ENCODE measurements at regions not wholly inside any gene's neighbourhood (a gene's known extent, or its start where the extent isn't known, plus 50 kb on each side); places are given as distances from the start of the nearest gene placed in this dataset.
"Not testable (repeated sequence)": the region's sequence is repeated elsewhere in the genome, so short reads cannot be mapped to it uniquely, and the experiment has no call there.

DNA sequence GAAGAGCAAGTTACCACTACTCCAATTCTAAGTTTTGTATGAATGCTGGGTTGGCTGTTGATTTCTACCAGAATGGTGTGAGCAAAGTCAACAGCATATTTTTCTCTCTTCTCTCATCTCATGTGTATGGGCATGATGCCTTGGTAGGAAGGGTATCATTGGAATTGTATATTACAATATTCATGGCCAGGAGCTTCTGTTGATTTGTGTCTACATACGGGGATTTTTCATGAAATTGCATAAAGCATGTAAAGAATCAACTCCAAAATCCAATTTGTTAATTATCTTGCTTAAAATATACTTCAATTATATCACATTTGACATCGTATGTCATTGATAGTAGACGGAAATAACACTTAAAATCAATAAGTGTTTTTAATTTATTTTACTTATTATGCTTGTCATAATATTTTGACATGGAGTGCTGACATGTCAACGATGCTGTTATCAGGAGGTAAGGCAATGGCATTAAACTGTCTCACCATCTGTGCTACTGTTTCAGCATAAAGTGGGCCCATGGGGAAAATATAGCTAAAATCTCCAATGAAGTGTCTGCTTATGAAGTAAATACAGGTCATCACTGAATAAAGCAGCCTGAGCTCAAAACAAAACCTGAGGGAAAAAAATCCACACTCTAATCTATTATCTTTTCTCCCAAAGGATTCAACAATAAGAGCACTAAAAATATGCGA lies 142.2 kb upstream of the NBPF11 start:
- CTCF ChIA-PET, result no interaction called here
- peaks cover 12% of the 10 kb centered on the region for H3K27me3 Mint-ChIP-seq
- POLR2A ChIA-PET, result interaction anchor here (1.5 kb wide), 1 partner anchor 30 kb away, joined by 4 read pairs; no protein-coding TSS in a partner anchor
- H3K4me1 Mint-ChIP-seq, result no peaks in the 10 kb centered on the region
- H3K4me3 Mint-ChIP-seq, result no peak overlapping the region
- no peaks in the 10 kb centered on the region for H3K36me3 Mint-ChIP-seq (ENCODE audit: low read depth)
- H3K9me3 Mint-ChIP-seq, result no peaks in the 10 kb centered on the region
- DNase-seq, result no peak
- no peak overlapping the region for H3K27ac Mint-ChIP-seq

DNA sequence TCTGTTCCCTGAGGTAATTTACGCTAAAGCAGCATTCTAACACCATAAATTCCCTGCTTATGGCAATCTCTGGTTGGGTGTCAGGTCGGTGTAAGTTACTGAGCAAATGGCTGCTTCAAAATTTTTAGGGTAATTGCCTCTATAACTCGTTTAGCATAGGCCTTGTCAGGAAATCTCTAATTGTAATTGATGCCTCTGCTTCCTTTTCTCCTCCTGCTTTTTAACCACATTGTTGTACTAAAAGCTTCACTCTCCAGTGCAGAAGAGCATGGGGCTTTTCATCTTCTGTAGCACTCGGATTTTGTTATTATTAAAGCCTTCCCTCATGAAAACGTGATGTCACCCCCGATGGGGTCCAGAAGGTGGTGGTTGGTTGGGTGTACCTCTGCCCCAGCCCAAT lies 141.6 kb upstream of the NBPF11 start:
- ChIA-PET CTCF (no interaction called here), POLR2A (interaction anchor here (1.5 kb wide), 1 partner anchor 30 kb away, joined by 4 read pairs; no protein-coding TSS in a partner anchor)
- Mint-ChIP-seq H3K27ac (no peak overlapping the region), H3K4me1 (no peaks in the 10 kb centered on the region), H3K4me3 (no peak overlapping the region), H3K9me3 (no peaks in the 10 kb centered on the region), H3K27me3 (peaks cover 12% of the 10 kb centered on the region), H3K36me3 (ENCODE audit: low read depth) (no peaks in the 10 kb centered on the region)
- no peak for DNase-seq

DNA sequence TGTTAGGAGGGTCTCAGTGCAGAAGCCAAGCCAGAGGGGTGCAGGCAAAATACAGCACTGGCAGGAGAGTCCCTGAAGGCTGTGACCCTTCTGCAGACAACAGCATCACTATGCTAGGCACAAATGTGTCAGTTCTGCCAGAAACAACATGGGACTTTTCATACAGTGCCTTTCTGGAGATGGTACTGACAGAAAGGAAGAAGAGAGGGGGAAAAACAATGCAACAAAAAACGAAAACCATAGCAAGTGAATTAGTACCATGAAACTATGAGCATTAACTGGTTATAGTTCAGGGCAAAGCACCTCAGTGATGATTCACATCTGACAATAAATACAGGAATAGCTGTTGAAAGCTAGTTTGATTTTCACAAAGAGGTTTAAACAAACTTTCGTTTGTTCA lies 140.8 kb upstream of the NBPF11 start:
- Mint-ChIP-seq H3K27ac (no peak overlapping the region), H3K4me1 (no peaks in the 10 kb centered on the region), H3K36me3 (ENCODE audit: low read depth) (no peaks in the 10 kb centered on the region), H3K27me3 (peaks cover 12% of the 10 kb centered on the region), H3K4me3 (no peak overlapping the region), H3K9me3 (no peaks in the 10 kb centered on the region)
- no peak for DNase-seq
- POLR2A ChIA-PET, result no interaction called here
- CTCF ChIA-PET, result no interaction called here

DNA sequence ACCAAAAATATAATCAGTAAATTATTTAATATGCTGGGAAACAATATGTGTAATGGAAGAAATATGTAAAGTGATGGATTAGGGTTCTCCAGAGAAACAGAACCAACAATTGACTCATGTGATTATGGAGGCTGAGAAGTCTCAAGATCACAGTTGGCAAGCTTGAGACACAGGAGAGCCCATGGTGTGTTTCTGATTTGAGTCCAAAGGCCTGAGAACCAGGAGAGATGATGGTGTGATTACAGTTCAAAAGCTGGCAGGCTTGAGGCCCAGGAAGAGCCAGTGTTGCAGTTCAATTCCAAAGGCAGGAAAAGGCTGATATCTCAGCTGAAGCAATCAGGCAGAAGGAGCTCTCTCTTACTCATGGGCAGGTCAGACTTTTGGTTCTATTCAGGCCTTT lies 138.8 kb upstream of the NBPF11 start:
- DNase-seq, result no peak
- CTCF ChIA-PET, result no interaction called here
- no peak overlapping the region for H3K27ac Mint-ChIP-seq
- POLR2A ChIA-PET, result no interaction called here
- no peaks in the 10 kb centered on the region for H3K36me3 Mint-ChIP-seq (ENCODE audit: low read depth)
- no peaks in the 10 kb centered on the region for H3K4me1 Mint-ChIP-seq
- H3K27me3 Mint-ChIP-seq, result peaks cover 12% of the 10 kb centered on the region
- H3K9me3 Mint-ChIP-seq, result no peaks in the 10 kb centered on the region
- H3K4me3 Mint-ChIP-seq, result no peak overlapping the region

DNA sequence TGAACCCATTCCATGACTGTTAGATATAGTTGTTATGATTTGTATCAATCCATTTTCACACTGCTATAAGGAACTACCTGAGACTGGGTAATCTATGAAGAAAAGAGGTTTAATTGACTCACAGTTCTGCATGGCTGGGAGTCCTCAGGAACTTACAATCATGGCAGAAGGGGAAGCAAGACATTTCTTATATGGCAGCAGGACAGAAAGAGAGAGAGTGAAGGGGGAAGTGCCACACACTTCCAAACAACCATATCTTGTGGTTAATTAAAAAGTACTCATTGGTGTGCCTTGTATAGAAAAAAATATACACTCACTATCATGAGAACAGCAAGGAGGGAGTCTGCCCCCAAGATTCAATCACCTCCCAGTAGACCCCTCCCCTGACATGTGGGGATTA lies 137.6 kb upstream of the NBPF11 start:
- ChIA-PET CTCF (no interaction called here), POLR2A (no interaction called here)
- Mint-ChIP-seq H3K4me1 (no peaks in the 10 kb centered on the region), H3K4me3 (no peak overlapping the region), H3K27me3 (peaks cover 12% of the 10 kb centered on the region), H3K9me3 (no peaks in the 10 kb centered on the region), H3K36me3 (ENCODE audit: low read depth) (no peaks in the 10 kb centered on the region), H3K27ac (no peak overlapping the region)
- DNase-seq, result no peak

DNA sequence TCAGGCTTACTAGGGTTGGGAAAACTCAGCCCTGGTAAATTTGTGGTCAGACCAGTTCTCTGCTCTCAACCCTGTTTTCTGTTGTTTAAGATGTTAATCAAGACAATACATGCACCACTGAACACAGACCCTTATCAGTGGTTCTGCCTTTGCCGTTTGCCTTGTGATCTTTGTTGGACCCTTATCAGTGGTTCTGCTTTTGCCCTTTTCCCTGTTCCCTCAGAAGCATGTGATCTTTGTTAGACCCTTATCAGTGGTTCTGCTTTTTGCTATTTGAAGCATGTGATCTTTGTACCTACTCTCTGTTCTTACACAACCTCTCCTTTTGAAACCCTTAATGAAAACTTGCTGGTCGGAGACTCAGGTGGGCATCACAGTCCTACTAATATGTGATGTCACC lies 133.9 kb upstream of the NBPF11 start:
- H3K27ac Mint-ChIP-seq; H3K36me3 Mint-ChIP-seq (ENCODE audit: low read depth); CTCF ChIA-PET; H3K4me1 Mint-ChIP-seq; POLR2A ChIA-PET; H3K4me3 Mint-ChIP-seq; DNase-seq; H3K9me3 Mint-ChIP-seq: not testable (repeated sequence)
- peaks cover 14% of the 10 kb centered on the region for H3K27me3 Mint-ChIP-seq

DNA sequence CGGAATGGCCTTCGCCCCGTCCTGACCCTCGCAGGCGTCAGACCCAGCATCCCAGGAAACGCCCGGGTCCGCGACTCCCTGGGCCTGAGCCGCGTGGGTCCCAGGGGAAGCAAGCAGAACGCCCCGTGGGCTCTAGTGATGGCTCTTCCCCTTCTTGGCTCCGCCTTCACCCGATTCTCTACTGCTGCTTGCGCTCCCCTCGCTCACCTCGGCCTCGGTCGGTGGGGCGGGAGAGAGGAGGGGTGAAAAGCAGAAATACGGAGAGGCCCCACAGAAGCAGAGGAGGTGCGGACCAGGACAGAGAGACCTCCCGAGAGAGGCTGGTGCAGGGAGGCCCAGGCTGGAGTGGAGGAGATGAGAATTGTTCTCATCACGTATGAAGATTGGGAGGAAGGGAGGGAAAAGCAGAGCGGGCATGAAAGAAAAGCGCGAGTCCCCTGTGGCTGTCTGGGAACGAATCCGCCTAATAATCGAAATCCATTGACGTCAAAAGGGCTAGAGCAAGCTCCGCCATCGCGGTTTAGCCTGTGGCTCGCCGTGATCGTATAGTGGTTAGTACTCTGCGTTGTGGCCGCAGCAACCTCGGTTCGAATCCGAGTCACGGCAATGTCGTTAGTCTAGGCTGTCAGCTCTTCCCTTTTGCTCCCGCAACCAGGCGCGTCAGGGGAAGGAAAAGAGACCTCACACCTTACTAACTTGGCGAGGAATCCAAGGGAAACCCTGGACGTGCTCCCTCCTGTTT lies 128.9 kb upstream of the NBPF11 start:
- peak overlapping the region; percentile 61 for H3K27ac Mint-ChIP-seq
- not testable (repeated sequence) for H3K36me3 Mint-ChIP-seq (ENCODE audit: low read depth); H3K9me3 Mint-ChIP-seq
- peak; percentile 26 for DNase-seq
- ChIA-PET POLR2A (interaction anchor here (1.3 to 2.3 kb wide), 3 partner anchors 17 to 53 kb away, joined by 5 to 15 read pairs (median 7); no protein-coding TSS in a partner anchor), CTCF (interaction anchor here (1.4 kb wide), 1 partner anchor 22 kb away, joined by 6 read pairs; no protein-coding TSS in a partner anchor)
- H3K4me3 Mint-ChIP-seq, result peak overlapping the region; percentile 79
- H3K27me3 Mint-ChIP-seq, result peaks cover 29% of the 10 kb centered on the region
- H3K4me1 Mint-ChIP-seq, result peaks cover 10% of the 10 kb centered on the region

DNA sequence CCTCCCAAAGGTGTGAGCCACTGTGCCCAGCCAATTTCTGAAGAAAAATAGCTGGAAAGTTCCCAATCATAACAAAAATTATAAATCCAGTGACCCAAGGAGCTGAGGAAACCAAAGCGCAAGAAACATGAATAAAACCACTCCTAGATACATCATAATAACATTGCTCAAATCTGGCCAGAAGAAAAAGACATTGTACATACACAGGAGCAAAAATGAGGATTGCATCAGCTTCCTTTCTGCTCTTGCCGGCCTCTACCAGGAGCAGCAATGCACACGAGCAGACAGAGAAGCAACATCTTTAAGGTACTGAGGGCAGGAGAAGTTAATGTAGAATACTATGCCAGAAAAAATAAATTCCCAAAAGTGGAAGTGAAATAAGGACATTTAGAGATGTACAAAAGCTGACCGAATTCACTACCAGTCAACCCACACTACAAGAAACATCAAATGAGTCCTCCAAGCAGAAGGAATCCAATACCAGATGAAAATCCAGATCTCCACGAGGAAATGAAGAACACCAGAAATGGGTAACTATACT lies 127.0 kb upstream of the NBPF11 start:
- DNase-seq; H3K27ac Mint-ChIP-seq; H3K36me3 Mint-ChIP-seq (ENCODE audit: low read depth); CTCF ChIA-PET; H3K9me3 Mint-ChIP-seq: not testable (repeated sequence)
- H3K27me3 Mint-ChIP-seq, result peaks cover 35% of the 10 kb centered on the region
- H3K4me3 Mint-ChIP-seq, result peak overlapping the region; percentile 31
- peaks cover 10% of the 10 kb centered on the region for H3K4me1 Mint-ChIP-seq
- POLR2A ChIA-PET, result interaction anchor here (1.3 to 2.3 kb wide), 3 partner anchors 15 to 55 kb away, joined by 3 to 15 read pairs (median 7); no protein-coding TSS in a partner anchor

DNA sequence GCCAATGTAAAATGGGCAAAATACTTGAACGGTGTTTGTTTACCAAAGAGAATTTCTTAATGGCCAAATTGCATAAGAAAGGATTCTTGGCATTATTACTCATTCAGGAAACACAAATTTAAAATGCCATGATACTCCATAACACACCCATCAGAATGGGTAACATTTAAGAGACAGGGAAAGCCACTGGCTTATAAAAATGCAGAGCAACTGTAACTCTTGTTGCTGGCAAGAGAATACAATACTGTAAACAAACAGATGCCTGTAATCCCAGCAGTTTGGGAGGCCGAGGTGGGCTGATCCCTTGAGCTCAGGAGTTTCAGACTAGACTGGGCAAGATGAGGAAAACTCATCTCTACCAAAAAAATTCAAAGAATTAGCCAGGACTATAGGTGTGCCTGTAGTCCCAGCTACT lies 125.8 kb upstream of the NBPF11 start:
- POLR2A ChIA-PET, result interaction anchor here (1.3 kb wide), 1 partner anchor 56 kb away, joined by 3 read pairs; no protein-coding TSS in a partner anchor
- Mint-ChIP-seq H3K27me3 (peaks cover 42% of the 10 kb centered on the region), H3K4me1 (peaks cover 10% of the 10 kb centered on the region)
- H3K4me3 Mint-ChIP-seq; DNase-seq; CTCF ChIA-PET; H3K9me3 Mint-ChIP-seq; H3K36me3 Mint-ChIP-seq (ENCODE audit: low read depth); H3K27ac Mint-ChIP-seq: not testable (repeated sequence)

DNA sequence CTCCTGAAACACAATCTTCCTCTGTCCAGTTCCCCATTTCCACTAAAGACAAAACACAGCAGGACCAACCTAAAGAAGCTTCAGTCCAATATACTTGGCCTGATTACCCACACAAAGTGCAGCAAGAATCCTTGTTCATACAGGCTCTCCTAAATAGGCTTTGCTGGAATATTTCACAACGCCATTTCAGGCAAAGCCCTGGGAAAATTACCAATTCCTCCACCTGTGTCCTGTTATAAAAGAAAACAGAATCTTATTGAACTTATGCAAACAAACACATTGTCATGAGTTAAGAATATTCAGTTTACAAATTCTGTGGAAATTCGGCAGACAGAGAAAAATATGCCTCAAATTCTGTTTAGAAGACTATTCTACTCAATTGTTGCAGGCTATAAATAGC lies 115.0 kb upstream of the NBPF11 start:
- H3K9me3 Mint-ChIP-seq; H3K4me3 Mint-ChIP-seq; H3K36me3 Mint-ChIP-seq (ENCODE audit: low read depth); H3K27ac Mint-ChIP-seq; POLR2A ChIA-PET; DNase-seq; CTCF ChIA-PET: not testable (repeated sequence)
- H3K4me1 Mint-ChIP-seq, result peaks cover 16% of the 10 kb centered on the region
- H3K27me3 Mint-ChIP-seq, result peaks cover 15% of the 10 kb centered on the region

DNA sequence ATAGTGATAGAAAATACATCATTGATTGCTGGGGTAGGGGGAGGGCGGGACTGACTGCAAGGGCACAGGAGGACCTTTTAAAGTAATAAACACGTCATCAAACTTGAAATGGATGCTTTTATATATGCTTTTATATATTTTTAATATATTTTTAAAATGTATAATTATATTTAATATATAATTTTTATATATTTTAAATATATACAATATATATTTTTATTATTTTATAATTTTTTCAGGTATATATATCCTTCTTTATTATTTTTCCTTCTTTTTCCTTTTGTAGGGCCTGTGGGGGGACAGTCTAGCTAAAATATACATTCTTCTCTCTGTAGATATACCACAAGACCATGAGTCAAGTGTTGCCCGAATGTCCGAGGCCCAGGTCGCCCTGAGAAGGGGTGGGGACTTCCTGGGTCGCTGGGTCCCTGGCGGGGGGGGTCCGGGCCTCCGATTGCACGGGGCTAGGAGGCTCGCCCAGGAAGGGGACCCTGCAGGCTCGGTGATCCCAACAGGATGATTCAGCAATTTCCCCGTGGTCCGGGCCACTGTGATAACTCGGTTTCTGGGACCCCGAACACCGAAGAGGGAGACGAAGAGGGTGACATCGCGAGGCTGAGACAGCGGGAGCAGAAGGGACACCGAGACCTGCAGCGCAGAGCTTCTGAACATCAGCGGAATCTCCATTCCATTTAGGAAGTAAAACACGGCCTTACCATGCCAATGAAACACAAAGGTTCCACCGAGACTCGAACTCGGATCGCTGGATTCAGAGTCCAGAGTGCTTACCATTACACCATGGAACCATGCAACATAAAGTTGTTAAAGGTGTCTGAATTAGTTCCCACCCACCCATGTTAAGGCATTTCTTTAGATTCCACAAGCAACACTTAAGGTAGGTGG lies 112.5 kb upstream of the NBPF11 start:
- Mint-ChIP-seq H3K27ac (no peak overlapping the region), H3K9me3 (no peaks in the 10 kb centered on the region), H3K27me3 (peaks cover 25% of the 10 kb centered on the region), H3K4me3 (peak overlapping the region; percentile 84), H3K4me1 (peaks cover 16% of the 10 kb centered on the region), H3K36me3 (ENCODE audit: low read depth) (no peaks in the 10 kb centered on the region)
- ChIA-PET POLR2A (interaction anchor here (1.6 to 1.9 kb wide), 3 partner anchors 11 to 30 kb away, joined by 4 to 15 read pairs (median 12); no protein-coding TSS in a partner anchor), CTCF (no interaction called here)
- no peak for DNase-seq

DNA sequence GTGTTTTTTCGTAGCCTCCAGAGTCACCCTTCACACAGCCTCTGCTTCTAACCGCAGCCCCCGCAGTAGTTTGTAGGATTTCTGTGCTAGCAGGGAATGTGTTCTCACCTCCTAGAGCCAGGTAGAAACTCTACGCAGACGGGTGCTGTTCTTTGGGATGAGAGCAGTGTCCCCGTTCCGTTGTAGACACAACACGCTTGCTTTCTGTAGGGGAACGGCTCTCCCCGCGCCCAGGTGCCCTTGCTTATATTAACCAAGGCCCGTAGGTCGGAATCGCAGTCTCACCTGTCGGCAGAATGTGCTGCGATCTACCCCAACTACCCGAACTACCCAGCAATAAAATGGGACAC lies 111.8 kb upstream of the NBPF11 start:
- Mint-ChIP-seq H3K27ac (peak overlapping the region; percentile 16), H3K4me1 (peaks cover 16% of the 10 kb centered on the region), H3K36me3 (ENCODE audit: low read depth) (no peaks in the 10 kb centered on the region), H3K4me3 (peak overlapping the region; percentile 84), H3K9me3 (no peaks in the 10 kb centered on the region), H3K27me3 (peaks cover 27% of the 10 kb centered on the region)
- ChIA-PET POLR2A (interaction anchor here (0.6 to 1.9 kb wide), 20 partner anchors 11 to 1179 kb away, joined by 3 to 123 read pairs (median 4); no protein-coding TSS in a partner anchor), CTCF (interaction anchor here (1.3 kb wide), 1 partner anchor 71 kb away, joined by 4 read pairs; no protein-coding TSS in a partner anchor)
- no peak for DNase-seq

All from activated CD4-positive, alpha-beta memory T cell treated with anti-CD3 and anti-CD28 coated beads, Interleukin-2, amount 10 ng/mL, durations not matched to agents 7 days and 5 days (primary cell).